ENCODE measurements at regions not wholly inside any gene's neighbourhood (a gene's known extent, or its start where the extent isn't known, plus 50 kb on each side); places are given as distances from the start of the nearest gene placed in this dataset.

DNA sequence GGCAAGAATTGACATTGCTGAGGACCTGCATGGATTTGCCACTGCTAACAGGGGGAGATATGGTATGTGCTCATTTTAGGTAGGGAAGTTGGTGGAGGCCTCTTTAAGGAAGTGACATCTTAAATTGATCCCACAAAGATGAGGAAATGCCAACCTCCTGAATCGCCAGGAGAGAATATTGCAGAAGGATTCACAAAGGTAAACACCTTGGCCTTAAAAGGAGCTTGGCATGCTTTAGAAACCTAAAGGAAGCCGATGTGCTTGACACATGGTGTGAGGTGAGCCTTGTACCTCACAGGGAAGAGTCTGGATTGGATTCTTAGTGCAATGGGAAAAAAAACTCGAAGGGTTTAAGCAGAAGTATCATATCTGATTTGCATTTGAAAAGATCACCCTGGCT is 470.5 kb upstream of the DAB1 start:
- no peaks in the 10 kb centered on the region; the same call in 1 of the 2 replicates for H4K20me1 ChIP-seq (ENCODE audit: insufficient read depth)
- POLR2A ChIA-PET: no interaction called here

More for the DNA sequence above, 470.5 kb upstream of the DAB1 start:
- no peak overlapping the region for H3K4me2 ChIP-seq (ENCODE audit: low read length)
- H3K27ac ChIP-seq (ENCODE audit: low read depth, low read length): no peak overlapping the region
- CTCF ChIA-PET: no interaction called here
- DNase-seq (ENCODE audit: low read depth, low spot score) (no peak), ATAC-seq (no peak)
- no peaks in the 10 kb centered on the region for H3K9me2 ChIP-seq (ENCODE audit: insufficient read depth)
- no peak overlapping the region for H2AFZ ChIP-seq (ENCODE audit: low read depth, low read length, poor library complexity, severe bottlenecking)
- H3K4me1 ChIP-seq (ENCODE audit: control insufficient read depth in 1 of 2, insufficient read depth in 2 of 2, low read length in 2 of 2): no peaks in the 10 kb centered on the region
- H3K4me3 ChIP-seq (replicated peaks in 1 of 2; ENCODE audit: low read depth in 1 of 2, low read length in 2 of 2): no peak overlapping the region
- H3K36me3 ChIP-seq (ENCODE audit: control insufficient read depth in 1 of 2, insufficient read depth in 2 of 2, low read length in 2 of 2): no peaks in the 10 kb centered on the region
- no peak for TF ChIP-seq ZNF274 (IDR thresholded peaks at IDR 0.05; ENCODE audit: low read depth, low read length)
- TF ChIP-seq, protein P1, sequence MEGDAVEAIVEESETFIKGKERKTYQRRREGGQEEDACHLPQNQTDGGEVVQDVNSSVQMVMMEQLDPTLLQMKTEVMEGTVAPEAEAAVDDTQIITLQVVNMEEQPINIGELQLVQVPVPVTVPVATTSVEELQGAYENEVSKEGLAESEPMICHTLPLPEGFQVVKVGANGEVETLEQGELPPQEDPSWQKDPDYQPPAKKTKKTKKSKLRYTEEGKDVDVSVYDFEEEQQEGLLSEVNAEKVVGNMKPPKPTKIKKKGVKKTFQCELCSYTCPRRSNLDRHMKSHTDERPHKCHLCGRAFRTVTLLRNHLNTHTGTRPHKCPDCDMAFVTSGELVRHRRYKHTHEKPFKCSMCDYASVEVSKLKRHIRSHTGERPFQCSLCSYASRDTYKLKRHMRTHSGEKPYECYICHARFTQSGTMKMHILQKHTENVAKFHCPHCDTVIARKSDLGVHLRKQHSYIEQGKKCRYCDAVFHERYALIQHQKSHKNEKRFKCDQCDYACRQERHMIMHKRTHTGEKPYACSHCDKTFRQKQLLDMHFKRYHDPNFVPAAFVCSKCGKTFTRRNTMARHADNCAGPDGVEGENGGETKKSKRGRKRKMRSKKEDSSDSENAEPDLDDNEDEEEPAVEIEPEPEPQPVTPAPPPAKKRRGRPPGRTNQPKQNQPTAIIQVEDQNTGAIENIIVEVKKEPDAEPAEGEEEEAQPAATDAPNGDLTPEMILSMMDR (IDR thresholded peaks at IDR 0.05 in 2 of 3, conservative IDR thresholded peaks at IDR 0.05 in 1 of 3; ENCODE audit: borderline replicate concordance in 1 of 3, insufficient read depth in 1 of 3, low read depth in 2 of 3, low read length in 2 of 3): no peak
- no peak for TF ChIP-seq ZFX (IDR thresholded peaks at IDR 0.05)
- TF ChIP-seq, protein P2, sequence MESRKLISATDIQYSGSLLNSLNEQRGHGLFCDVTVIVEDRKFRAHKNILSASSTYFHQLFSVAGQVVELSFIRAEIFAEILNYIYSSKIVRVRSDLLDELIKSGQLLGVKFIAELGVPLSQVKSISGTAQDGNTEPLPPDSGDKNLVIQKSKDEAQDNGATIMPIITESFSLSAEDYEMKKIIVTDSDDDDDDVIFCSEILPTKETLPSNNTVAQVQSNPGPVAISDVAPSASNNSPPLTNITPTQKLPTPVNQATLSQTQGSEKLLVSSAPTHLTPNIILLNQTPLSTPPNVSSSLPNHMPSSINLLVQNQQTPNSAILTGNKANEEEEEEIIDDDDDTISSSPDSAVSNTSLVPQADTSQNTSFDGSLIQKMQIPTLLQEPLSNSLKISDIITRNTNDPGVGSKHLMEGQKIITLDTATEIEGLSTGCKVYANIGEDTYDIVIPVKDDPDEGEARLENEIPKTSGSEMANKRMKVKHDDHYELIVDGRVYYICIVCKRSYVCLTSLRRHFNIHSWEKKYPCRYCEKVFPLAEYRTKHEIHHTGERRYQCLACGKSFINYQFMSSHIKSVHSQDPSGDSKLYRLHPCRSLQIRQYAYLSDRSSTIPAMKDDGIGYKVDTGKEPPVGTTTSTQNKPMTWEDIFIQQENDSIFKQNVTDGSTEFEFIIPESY (IDR thresholded peaks at IDR 0.05; ENCODE audit: extremely low read depth, insufficient replicate concordance, low read length): no peak
- TF ChIP-seq YY1 (IDR thresholded peaks at IDR 0.05; ENCODE audit: extremely low read depth, insufficient replicate concordance, low read depth, low read length): no peak
- TF ChIP-seq CEBPB (IDR thresholded peaks at IDR 0.05; ENCODE audit: low read depth): no peak
- no peak for TF ChIP-seq EZH2 (IDR thresholded peaks at IDR 0.05)
- no peak for TF ChIP-seq TCF7L2 (IDR thresholded peaks at IDR 0.05; ENCODE audit: borderline replicate concordance, extremely low read depth, insufficient read depth, insufficient read length)
- no peak for TF ChIP-seq ELF1 (IDR thresholded peaks at IDR 0.05; ENCODE audit: borderline replicate concordance, low read depth)
- TF ChIP-seq EGR1 (IDR thresholded peaks at IDR 0.05; ENCODE audit: low read depth): no peak
- no peak for TF ChIP-seq POLR2AphosphoS5 (IDR thresholded peaks at IDR 0.05; ENCODE audit: low read depth, low read length)
- TF ChIP-seq, protein P3, sequence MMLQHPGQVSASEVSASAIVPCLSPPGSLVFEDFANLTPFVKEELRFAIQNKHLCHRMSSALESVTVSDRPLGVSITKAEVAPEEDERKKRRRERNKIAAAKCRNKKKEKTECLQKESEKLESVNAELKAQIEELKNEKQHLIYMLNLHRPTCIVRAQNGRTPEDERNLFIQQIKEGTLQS (IDR thresholded peaks at IDR 0.05): no peak
- TF ChIP-seq, protein P4, sequence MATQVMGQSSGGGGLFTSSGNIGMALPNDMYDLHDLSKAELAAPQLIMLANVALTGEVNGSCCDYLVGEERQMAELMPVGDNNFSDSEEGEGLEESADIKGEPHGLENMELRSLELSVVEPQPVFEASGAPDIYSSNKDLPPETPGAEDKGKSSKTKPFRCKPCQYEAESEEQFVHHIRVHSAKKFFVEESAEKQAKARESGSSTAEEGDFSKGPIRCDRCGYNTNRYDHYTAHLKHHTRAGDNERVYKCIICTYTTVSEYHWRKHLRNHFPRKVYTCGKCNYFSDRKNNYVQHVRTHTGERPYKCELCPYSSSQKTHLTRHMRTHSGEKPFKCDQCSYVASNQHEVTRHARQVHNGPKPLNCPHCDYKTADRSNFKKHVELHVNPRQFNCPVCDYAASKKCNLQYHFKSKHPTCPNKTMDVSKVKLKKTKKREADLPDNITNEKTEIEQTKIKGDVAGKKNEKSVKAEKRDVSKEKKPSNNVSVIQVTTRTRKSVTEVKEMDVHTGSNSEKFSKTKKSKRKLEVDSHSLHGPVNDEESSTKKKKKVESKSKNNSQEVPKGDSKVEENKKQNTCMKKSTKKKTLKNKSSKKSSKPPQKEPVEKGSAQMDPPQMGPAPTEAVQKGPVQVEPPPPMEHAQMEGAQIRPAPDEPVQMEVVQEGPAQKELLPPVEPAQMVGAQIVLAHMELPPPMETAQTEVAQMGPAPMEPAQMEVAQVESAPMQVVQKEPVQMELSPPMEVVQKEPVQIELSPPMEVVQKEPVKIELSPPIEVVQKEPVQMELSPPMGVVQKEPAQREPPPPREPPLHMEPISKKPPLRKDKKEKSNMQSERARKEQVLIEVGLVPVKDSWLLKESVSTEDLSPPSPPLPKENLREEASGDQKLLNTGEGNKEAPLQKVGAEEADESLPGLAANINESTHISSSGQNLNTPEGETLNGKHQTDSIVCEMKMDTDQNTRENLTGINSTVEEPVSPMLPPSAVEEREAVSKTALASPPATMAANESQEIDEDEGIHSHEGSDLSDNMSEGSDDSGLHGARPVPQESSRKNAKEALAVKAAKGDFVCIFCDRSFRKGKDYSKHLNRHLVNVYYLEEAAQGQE (IDR thresholded peaks at IDR 0.05; ENCODE audit: low read depth): no peak
- no peak for TF ChIP-seq SRF (IDR thresholded peaks at IDR 0.05; ENCODE audit: low read depth)
- no peak for TF ChIP-seq SP1 (IDR thresholded peaks at IDR 0.05; ENCODE audit: low read depth)
- no peak for TF ChIP-seq JUND (IDR thresholded peaks at IDR 0.05)
- intact Hi-C loops (cut with micrococcal nuclease): no loop called here
- H3K9me3 ChIP-seq (ENCODE audit: control insufficient read depth in 1 of 2, insufficient read depth in 1 of 2, low read depth in 1 of 2, low read length in 2 of 2): no peaks in the 10 kb centered on the region
- no peaks in the 10 kb centered on the region for H3K79me2 ChIP-seq (ENCODE audit: insufficient read depth, low read length)
- no peaks in the 10 kb centered on the region for H3K27me3 ChIP-seq (ENCODE audit: insufficient read depth, low read length)
- no TSS peak for BruUV-seq (replicated peaks)
- H3K9ac ChIP-seq (ENCODE audit: low read length): no peak overlapping the region
- RAD21 ChIA-PET (ENCODE audit: low non-redundant PET in 1 of 2, low total read pairs in 2 of 2, uncharacterized antibody in 2 of 2, unreplicated experiment in 2 of 2): no interaction called here
